Pancreas (tissue), 10 donors: ENCODE measurements at regions not wholly inside any gene's neighbourhood (a gene's known extent, or its start where the extent isn't known, plus 50 kb on each side); places are given as distances from the start of the nearest gene placed in this dataset.

Experiments used
- ATAC-seq, 4 donors: fragments of 200-7000 bp; cut with Tn5 transposase; one replicate each; pipeline versions ENCODE4 v1.8.0 to v1.9.1; 2020; ENCODE audit warnings: mild to moderate bottlenecking in 4 of 4, moderate library complexity in 4 of 4
- DNase-seq, 6 donors: peaks; one replicate each; pipeline ENCODE4 v3.0.0-alpha.2; 2020
- FAIRE-seq: peaks from 2 replicates; lab custom pipeline; 2012; peaks lifted over from hg19 to GRCh38; lab: Jason Lieb, UNC
- H3K27ac ChIP-seq, 4 donors: fragments of 200-600 bp; sonication (generic); 1 replicate in 3 of 4; 2 replicates in 1 of 4; pipeline versions ENCODE4 v1.5.0 to v1.8.0; 2020
- H3K27me3 ChIP-seq, 4 donors: fragments of 200-600 bp; one replicate each; pipeline ENCODE4 v1.8.0; 2021
- H3K36me3 ChIP-seq, 3 donors: fragments of 200-600 bp; sonication (generic) in 1 of 3; one replicate each; pipeline versions ENCODE4 v1.5.0 to v1.8.0; 2020 to 2021
- H3K4me1 ChIP-seq, 3 donors: fragments of 200-600 bp; one replicate each; pipeline ENCODE4 v1.8.0; 2021
- H3K4me3 ChIP-seq, 4 donors: fragments of 200-600 bp; sonication (generic) in 2 of 4; one replicate each; pipeline versions ENCODE4 v1.5.0 to v1.8.0; 2020 to 2021
- H3K9me3 ChIP-seq, 4 donors: fragments of 200-600 bp; one replicate each; pipeline ENCODE4 v1.8.0; 2021
- WGBS, 2 donors: extraction: QIAGEN DNeasy Blood & Tissue Kit; methylation state at CpG; one replicate each; pipeline ENCODE4 v1.1.7; 2013; 5-methylcytosine and 5-hydroxymethylcytosine counted together
- intact Hi-C, 3 donors: fragments of 100-400 bp; cut with DNase I; formaldehyde crosslinking; loops; one replicate each; pipeline versions ENCODE4 v1.11.1 to v1.14.2; 2022
- TF ChIP-seq, protein P1 (sequence below), 4 donors: fragments of 200-600 bp; sonication (generic) in 3 of 4; IDR thresholded peaks; one replicate each; pipeline versions ENCODE4 v1.5.0 to v1.8.0; 2021; ENCODE audit warnings: antibody characterized with exemption in 4 of 4
- donor health status: healthy with polysubstance abuse.
- donor health status: DM: no; HTN: no; CAD: no; lungs with moderate emphysema.
- donor health status: DM: no; HTN: no; CAD: no.
- donor health status: control.
- donor health status: control.
- donor health status: Bipolar disorder and iron deficiency.
- donor health status: DM: yes; HTN: yes; CAD: no.
- donor health status: DM: no; HTN: no; CAD: no.
- donor health status: DM: no; HTN: no; CAD: no.
- donor health status: DM: yes; HTN: yes; CAD: no.

GRCh38 chr7:4612939-4613841 is 68.9 kb upstream of the FOXK1 start:
- no peak for FAIRE-seq
- H3K36me3 ChIP-seq: no peaks in the 10 kb centered on the region
- peak overlapping the region in 2 of 4 donors; percentile 5 to 10 for H3K27ac ChIP-seq

GRCh38 chr7:4613846-4614548 is 68.1 kb upstream of the FOXK1 start:
- TF ChIP-seq, protein P1, sequence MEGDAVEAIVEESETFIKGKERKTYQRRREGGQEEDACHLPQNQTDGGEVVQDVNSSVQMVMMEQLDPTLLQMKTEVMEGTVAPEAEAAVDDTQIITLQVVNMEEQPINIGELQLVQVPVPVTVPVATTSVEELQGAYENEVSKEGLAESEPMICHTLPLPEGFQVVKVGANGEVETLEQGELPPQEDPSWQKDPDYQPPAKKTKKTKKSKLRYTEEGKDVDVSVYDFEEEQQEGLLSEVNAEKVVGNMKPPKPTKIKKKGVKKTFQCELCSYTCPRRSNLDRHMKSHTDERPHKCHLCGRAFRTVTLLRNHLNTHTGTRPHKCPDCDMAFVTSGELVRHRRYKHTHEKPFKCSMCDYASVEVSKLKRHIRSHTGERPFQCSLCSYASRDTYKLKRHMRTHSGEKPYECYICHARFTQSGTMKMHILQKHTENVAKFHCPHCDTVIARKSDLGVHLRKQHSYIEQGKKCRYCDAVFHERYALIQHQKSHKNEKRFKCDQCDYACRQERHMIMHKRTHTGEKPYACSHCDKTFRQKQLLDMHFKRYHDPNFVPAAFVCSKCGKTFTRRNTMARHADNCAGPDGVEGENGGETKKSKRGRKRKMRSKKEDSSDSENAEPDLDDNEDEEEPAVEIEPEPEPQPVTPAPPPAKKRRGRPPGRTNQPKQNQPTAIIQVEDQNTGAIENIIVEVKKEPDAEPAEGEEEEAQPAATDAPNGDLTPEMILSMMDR (IDR thresholded peaks at IDR 0.05): no peak
- Histone ChIP-seq H3K4me1 (no peaks in the 10 kb centered on the region), H3K9me3 (no peaks in the 10 kb centered on the region), H3K27me3 (no peaks in the 10 kb centered on the region), H3K36me3 (no peaks in the 10 kb centered on the region), H3K27ac (peak overlapping the region in 2 of 4 donors; percentile 5 to 10), H3K4me3 (no peak overlapping the region)
- no peak for FAIRE-seq
- intact Hi-C loops: no loop called here
- peak in 3 of 4 donors; percentile 17 to 53 (median 21) for ATAC-seq
- 65 to 75% methylated on average over 15 of the region's 15 CpGs for WGBS, 2 donors
- DNase-seq: no peak

More at GRCh38 chr7:4612939-4613841, 68.9 kb upstream of the FOXK1 start:
- Histone ChIP-seq H3K4me3 (peak overlapping the region in 1 of 4 donors; percentile 28), H3K9me3 (no peaks in the 10 kb centered on the region), H3K4me1 (no peaks in the 10 kb centered on the region), H3K27me3 (no peaks in the 10 kb centered on the region)
- WGBS, 2 donors: 27 to 31% methylated on average over 25 of the region's 25 CpGs
- intact Hi-C loops: no loop called here
- ATAC-seq: peak in 3 of 4 donors; percentile 20 to 46 (median 41)
- TF ChIP-seq, protein P1 (IDR thresholded peaks at IDR 0.05): no peak
- DNase-seq: no peak

DNA sequence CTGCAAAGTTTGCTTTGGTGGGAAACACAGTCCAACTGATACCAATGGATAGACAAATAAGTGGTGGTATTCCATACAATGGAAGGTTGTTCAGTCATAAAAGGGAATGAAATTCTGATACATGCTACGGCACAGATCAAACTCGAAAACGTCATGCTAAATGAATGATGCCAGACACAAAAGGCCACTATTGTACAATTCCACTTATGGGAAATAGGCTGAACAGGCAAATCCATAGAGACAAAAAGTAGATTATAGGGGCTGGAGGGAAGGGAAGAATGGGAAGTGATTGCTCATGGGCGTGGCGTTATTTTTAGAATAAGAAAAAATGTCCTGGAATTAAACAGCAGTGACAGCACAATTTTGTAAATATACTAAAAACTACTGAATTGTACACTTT is 66.0 kb upstream of the FOXK1 start:
- Histone ChIP-seq H3K27ac (no peak overlapping the region), H3K4me3 (no peak overlapping the region), H3K4me1 (no peaks in the 10 kb centered on the region), H3K27me3 (no peaks in the 10 kb centered on the region), H3K36me3 (no peaks in the 10 kb centered on the region), H3K9me3 (no peaks in the 10 kb centered on the region)
- ATAC-seq (no peak), DNase-seq (no peak), FAIRE-seq (no peak)
- intact Hi-C loops: no loop called here
- TF ChIP-seq, protein P1 (IDR thresholded peaks at IDR 0.05): no peak
- 87 to 93% methylated on average over 5 of the region's 5 CpGs for WGBS, 2 donors

GRCh38 chr7:4621396-4621795 is 60.7 kb upstream of the FOXK1 start:
- intact Hi-C loops: no loop called here
- H3K27ac ChIP-seq: no peak overlapping the region
- no peaks in the 10 kb centered on the region for H3K27me3 ChIP-seq
- no peaks in the 10 kb centered on the region for H3K4me1 ChIP-seq
- H3K4me3 ChIP-seq: no peak overlapping the region
- TF ChIP-seq, protein P1 (IDR thresholded peaks at IDR 0.05): no peak
- DNase-seq (no peak), ATAC-seq (no peak), FAIRE-seq (no peak)
- WGBS, 2 donors: 69 to 79% methylated on average over 5 of the region's 5 CpGs
- no peaks in the 10 kb centered on the region for H3K9me3 ChIP-seq
- no peaks in the 10 kb centered on the region for H3K36me3 ChIP-seq
